Fibroblast of the aortic adventitia (primary cell): ENCODE measurements at regions not wholly inside any gene's neighbourhood (a gene's known extent, or its start where the extent isn't known, plus 50 kb on each side); places are given as distances from the start of the nearest gene placed in this dataset.

Source experiments
- DNase-seq: peaks from one replicate; pipeline ENCODE4 v3.0.0-alpha.2; 2010; ENCODE audit warnings: low read depth
- H3K4me3 ChIP-seq: 2 replicates; pipeline ENCODE4 v1.5.1; 2011; ENCODE audit warnings: low read depth, mild to moderate bottlenecking, control low read depth, low read length, moderate library complexity
- TF ChIP-seq, protein P1 (sequence below): IDR thresholded peaks from 2 replicates; pipeline ENCODE4 v1.5.1; 2011; ENCODE audit warnings: mild to moderate bottlenecking, low read length, control low read depth, inconsistent platforms; ENCODE audit not compliant: insufficient read depth

DNA sequence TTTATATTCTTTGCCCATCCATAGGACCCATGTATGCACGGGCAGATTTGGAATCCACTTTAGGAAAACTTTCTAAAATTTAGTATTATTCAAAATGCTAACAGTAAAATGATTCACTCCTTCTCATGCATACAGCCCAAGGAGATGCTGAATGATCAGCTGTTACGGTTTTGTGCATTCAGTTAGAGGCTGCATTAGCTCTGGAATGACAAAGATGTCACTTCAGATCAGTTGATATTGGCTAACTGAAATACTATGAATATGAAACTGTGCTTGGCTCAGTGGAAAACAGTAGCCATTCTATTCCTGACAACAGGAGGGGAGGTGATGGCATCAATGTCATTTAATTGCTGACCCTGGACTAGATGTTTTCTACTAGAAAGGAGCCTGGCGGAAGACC, 560.7 kb downstream of the ZNF608 start:
- DNase-seq = no peak
- TF ChIP-seq, protein P1, sequence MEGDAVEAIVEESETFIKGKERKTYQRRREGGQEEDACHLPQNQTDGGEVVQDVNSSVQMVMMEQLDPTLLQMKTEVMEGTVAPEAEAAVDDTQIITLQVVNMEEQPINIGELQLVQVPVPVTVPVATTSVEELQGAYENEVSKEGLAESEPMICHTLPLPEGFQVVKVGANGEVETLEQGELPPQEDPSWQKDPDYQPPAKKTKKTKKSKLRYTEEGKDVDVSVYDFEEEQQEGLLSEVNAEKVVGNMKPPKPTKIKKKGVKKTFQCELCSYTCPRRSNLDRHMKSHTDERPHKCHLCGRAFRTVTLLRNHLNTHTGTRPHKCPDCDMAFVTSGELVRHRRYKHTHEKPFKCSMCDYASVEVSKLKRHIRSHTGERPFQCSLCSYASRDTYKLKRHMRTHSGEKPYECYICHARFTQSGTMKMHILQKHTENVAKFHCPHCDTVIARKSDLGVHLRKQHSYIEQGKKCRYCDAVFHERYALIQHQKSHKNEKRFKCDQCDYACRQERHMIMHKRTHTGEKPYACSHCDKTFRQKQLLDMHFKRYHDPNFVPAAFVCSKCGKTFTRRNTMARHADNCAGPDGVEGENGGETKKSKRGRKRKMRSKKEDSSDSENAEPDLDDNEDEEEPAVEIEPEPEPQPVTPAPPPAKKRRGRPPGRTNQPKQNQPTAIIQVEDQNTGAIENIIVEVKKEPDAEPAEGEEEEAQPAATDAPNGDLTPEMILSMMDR = no peak
- no peak overlapping the region for H3K4me3 ChIP-seq

DNA sequence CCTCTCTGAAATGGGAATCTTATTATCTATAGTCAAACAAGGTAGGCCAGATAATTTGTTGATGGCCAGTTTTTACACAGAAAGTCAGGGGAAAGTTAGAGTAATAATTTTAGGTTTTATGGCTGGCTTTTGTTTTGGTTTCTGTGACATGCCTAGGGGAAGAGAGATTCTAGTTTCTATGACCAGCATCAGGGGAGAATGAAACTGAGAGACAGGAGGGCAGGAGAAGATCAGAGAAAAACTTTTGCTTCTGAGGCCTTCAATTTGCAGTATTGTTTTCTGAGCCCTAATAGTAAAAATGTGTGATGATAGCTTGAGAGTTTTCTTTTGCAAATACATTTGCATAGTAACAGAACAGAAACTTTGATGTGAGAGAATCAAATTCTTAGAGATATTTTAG, 564.3 kb downstream of the ZNF608 start:
- TF ChIP-seq, protein P1 = no peak
- no peak for DNase-seq

DNA sequence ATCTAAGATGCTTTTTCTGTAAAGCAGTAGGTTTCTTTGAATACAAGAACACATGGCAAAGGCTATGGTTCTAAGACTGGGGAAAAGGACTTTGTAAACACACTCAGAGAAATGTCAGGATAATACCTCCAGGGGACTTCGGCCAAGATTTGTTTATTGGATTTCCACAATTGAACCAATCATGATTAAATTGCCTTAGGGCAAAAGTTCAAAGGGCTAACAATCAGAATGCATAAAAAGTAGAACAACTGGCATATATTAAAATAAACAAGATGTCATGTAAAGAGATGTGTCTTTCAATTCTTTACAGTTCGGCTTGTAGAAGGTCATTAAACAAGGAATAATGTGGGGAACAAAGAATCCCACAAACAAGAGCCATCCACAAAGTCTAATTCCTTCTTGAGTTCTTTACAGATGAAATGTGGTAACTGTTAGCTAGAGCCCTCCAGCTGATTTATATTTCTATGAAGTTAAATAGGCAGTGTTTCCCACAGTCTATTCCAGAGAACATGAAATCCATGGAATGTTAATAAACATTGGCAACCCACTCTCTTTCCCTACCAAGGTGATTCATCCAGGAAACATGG, 565.5 kb downstream of the ZNF608 start:
- TF ChIP-seq, protein P1 = no peak
- no peak overlapping the region for H3K4me3 ChIP-seq
- no peak for DNase-seq

More for the DNA sequence above, 564.3 kb downstream of the ZNF608 start:
- no peak overlapping the region for H3K4me3 ChIP-seq

DNA sequence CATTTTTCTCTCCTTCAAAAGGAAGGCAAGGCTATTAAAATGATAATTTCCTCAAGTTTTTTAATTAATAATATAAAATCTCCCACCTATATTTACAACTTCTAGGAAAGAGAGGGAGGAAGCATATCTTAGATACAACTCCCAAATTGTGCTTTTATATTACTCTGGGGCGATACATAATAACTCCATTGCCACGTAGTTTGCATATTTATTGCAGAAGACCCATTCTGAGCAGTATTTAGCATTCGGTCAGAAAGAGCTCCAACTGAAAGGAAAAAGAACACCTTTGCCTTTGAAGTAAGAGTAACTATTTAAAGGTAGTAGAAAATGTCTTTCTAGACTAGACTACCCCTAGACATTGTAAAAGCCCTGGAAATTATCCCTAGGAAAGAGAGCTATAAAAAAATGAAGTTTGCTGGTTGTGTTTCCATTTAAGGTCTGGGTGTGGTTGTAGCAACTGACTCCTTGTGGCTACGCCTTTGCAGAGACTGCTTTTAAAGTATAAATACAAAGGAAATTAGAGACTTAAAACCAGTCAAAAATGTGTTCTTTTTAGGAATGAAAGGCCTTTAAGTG, 566.1 kb downstream of the ZNF608 start:
- no peak for DNase-seq
- TF ChIP-seq, protein P1 = no peak
- H3K4me3 ChIP-seq = no peak overlapping the region

DNA sequence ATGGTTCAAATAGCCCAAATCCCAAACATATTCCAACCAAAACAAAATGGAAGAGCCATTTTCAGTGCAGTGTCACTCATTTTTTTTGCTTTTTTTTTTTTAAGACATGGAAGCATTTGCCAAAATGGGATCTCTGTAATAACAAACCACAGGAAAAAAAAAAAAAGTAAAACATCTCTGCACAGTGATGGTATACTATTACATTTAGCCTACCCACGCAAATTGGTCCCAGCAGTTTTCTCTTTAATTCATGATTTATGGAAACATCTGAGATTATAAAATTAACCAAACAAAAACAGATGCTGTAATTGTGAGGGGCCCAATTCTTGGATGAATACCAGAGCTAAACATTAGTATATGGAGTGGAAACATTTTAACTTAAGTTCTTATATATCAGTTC, 566.6 kb downstream of the ZNF608 start:
- TF ChIP-seq, protein P1 = no peak
- no peak for DNase-seq
- H3K4me3 ChIP-seq = no peak overlapping the region

DNA sequence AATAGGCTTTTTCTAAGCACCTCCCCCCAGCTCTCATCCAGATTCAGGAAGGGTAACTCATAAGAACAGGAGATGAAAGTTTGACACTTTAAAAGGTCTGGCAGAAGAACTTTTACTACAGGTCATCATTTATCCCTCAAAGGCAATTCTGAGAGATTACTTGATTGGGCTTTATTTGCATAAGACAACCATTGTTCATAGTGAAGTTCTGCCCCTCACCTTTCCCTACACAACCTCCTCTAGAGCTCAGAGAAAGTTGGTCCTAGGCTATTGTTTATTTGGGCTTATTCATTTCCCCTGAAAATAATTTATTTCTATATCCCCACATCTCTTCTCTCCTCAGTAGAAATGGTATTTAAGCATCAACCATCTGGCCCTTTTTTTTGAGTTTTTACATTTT, 568.4 kb downstream of the ZNF608 start:
- no peak for DNase-seq
- TF ChIP-seq, protein P1 = no peak
- H3K4me3 ChIP-seq = no peak overlapping the region

DNA sequence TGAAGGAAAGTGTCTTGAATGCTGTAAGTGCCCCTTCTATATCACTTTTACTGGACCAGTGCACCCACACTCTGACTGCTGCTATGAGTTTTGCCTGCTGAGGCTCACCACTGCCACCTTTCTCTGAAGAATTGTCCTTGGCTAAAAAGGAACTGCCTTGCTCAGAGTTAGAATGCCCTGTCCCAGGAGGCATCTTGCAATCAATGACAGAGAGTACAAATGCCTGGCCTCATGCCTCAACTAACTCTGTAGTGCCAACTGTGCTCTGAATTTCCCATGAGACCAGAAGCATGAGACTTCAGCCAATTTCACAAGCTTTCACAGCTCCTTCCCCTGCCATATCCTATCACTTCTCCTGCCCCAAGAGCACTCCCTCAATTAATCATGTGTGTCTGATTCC, 569.7 kb downstream of the ZNF608 start:
- DNase-seq = no peak
- TF ChIP-seq, protein P1 = no peak
- no peak overlapping the region for H3K4me3 ChIP-seq
